IMR-90 (cell line): ENCODE measurements at regions not wholly inside any gene's neighbourhood (a gene's known extent, or its start where the extent isn't known, plus 50 kb on each side); places are given as distances from the start of the nearest gene placed in this dataset.

Experiments used
- ATAC-seq: fragments of 200-7000 bp; cut with Tn5 transposase; 2 replicates; pipeline ENCODE4 v1.9.1; 2020; ENCODE audit warnings: low read depth, mild to moderate bottlenecking, moderate library complexity
- BruUV-seq: library from RNA; stranded (reverse); fragments of 400-500 nt; replicated peaks from 2 replicates; lab custom pipeline; 2021; lab: Mats Ljungman, UMichigan
- CTCF ChIA-PET: fragments of 300-600 bp; formaldehyde crosslinking; extraction: SDS; loops from one replicate; lab custom pipeline; 2021; ENCODE audit warnings: antibody characterized with exemption; lab: Yijun Ruan, JAX
- POLR2A ChIA-PET: fragments of 300-600 bp; sonication (Branson Sonifier 250); formaldehyde crosslinking; loops from one replicate; lab custom pipeline; 2022; ENCODE audit warnings: antibody characterized with exemption; ENCODE audit not compliant: unreplicated experiment; lab: Charles Lee
- DNase-seq: peaks from one replicate; pipeline ENCODE4 v3.0.0; 2013
- H2AFZ ChIP-seq: replicated peaks from 2 replicates; pipeline ENCODE3; 2013; ENCODE audit warnings: low read length, mild to moderate bottlenecking; ENCODE audit not compliant: poor library complexity
- H2AK5ac ChIP-seq: 2 replicates; pipeline ENCODE4 v1.6.1; 2013; ENCODE audit warnings: low read depth, low read length, inconsistent platforms
- H2AK9ac ChIP-seq: replicated peaks from 2 replicates; pipeline ENCODE3; 2013; ENCODE audit warnings: mild to moderate bottlenecking, low read depth, low read length, moderate library complexity; ENCODE audit not compliant: poor library complexity
- H2BK120ac ChIP-seq: 2 replicates; pipeline ENCODE4 v1.6.1; 2013; ENCODE audit warnings: low read depth, low read length, inconsistent platforms
- H2BK15ac ChIP-seq: 3 replicates; pipeline ENCODE4 v1.6.1; 2013; ENCODE audit warnings: low read depth, low read length, inconsistent platforms
- H2BK20ac ChIP-seq: 2 replicates; pipeline ENCODE4 v1.6.1; 2013; ENCODE audit warnings: low read depth, mild to moderate bottlenecking, inconsistent platforms, low read length, moderate library complexity
- H2BK5ac ChIP-seq: 2 replicates; pipeline ENCODE4 v1.6.1; 2013; ENCODE audit warnings: mild to moderate bottlenecking, low read depth, low read length, inconsistent platforms; ENCODE audit not compliant: poor library complexity, severe bottlenecking
- H3K14ac ChIP-seq: replicated peaks from 2 replicates; pipeline ENCODE4 v1.6.1; 2013; ENCODE audit warnings: low read depth, low read length, inconsistent platforms
- H3K18ac ChIP-seq: 2 replicates; pipeline ENCODE4 v1.6.1; 2013; ENCODE audit warnings: low read depth, low read length, control low read depth
- H3K23ac ChIP-seq: 2 replicates; pipeline ENCODE4 v1.6.1; 2013; ENCODE audit warnings: low read depth, low read length, inconsistent platforms
- H3K27ac ChIP-seq: 2 replicates; pipeline ENCODE4 v1.5.1; 2013; ENCODE audit warnings: mild to moderate bottlenecking, control low read depth, low read length; ENCODE audit not compliant: insufficient read depth
- H3K27me3 ChIP-seq: 2 replicates; pipeline ENCODE4 v1.6.1; 2013; ENCODE audit warnings: low read length; ENCODE audit not compliant: control insufficient read depth, insufficient read depth
- H3K36me3 ChIP-seq: 2 replicates; pipeline ENCODE4 v1.6.1; 2013; ENCODE audit warnings: low read length, mixed read lengths; ENCODE audit not compliant: control insufficient read depth, insufficient read depth
- H3K4ac ChIP-seq: 2 replicates; pipeline ENCODE4 v1.6.1; 2013; ENCODE audit warnings: low read depth, low read length, inconsistent platforms
- H3K4me1 ChIP-seq: 2 replicates; pipeline ENCODE4 v1.6.1; 2013; ENCODE audit warnings: low read length, mixed read lengths; ENCODE audit not compliant: control insufficient read depth, insufficient read depth
- H3K4me2 ChIP-seq: 2 replicates; pipeline ENCODE4 v1.6.1; 2013; ENCODE audit warnings: low read depth, mild to moderate bottlenecking, control low read depth, low read length, moderate library complexity
- H3K4me3 ChIP-seq: 2 replicates; pipeline ENCODE4 v1.5.1; 2013; ENCODE audit warnings: low read depth, mild to moderate bottlenecking, control low read depth, low read length, moderate library complexity; ENCODE audit not compliant: insufficient read depth
- H3K56ac ChIP-seq: 2 replicates; pipeline ENCODE4 v1.6.1; 2013; ENCODE audit warnings: low read length, inconsistent platforms; ENCODE audit not compliant: insufficient read depth; ENCODE audit errors: extremely low read depth
- H3K79me1 ChIP-seq, 2 experiments: 2 replicates each; pipeline ENCODE4 v1.6.1; 2013; ENCODE audit warnings: low read length in 2 of 2, inconsistent platforms in 1 of 2, low read depth in 1 of 2
- H3K9ac ChIP-seq: 2 replicates; pipeline ENCODE4 v1.6.1; 2013; ENCODE audit warnings: low read depth, low read length, control low read depth
- H3K9me1 ChIP-seq: 2 replicates; pipeline ENCODE4 v1.6.1; 2013; ENCODE audit warnings: low read length, inconsistent platforms; ENCODE audit not compliant: insufficient read depth
- H3K9me3 ChIP-seq: 2 replicates; pipeline ENCODE4 v1.6.1; 2013; ENCODE audit warnings: low read length; ENCODE audit not compliant: control insufficient read depth, insufficient read depth
- H4K20me1 ChIP-seq: 2 replicates; pipeline ENCODE4 v1.6.1; 2013; ENCODE audit warnings: low read length, inconsistent platforms; ENCODE audit not compliant: insufficient read depth
- H4K5ac ChIP-seq: 2 replicates; pipeline ENCODE4 v1.6.1; 2013; ENCODE audit warnings: mild to moderate bottlenecking, low read depth, low read length, control low read depth
- H4K8ac ChIP-seq, 2 experiments: 2 replicates each; pipeline ENCODE4 v1.6.1; 2013; ENCODE audit warnings: low read depth in 2 of 2, low read length in 2 of 2, control low read depth in 1 of 2, inconsistent platforms in 1 of 2
- H4K91ac ChIP-seq: 2 replicates; pipeline ENCODE4 v1.6.1; 2013; ENCODE audit warnings: low read depth, low read length, inconsistent platforms; ENCODE audit not compliant: insufficient read depth
- BHLHE40 ChIP-seq: fragments of 150-350 bp; IDR thresholded peaks from 2 replicates; pipeline ENCODE4 v1.6.1; 2016; ENCODE audit warnings: mild to moderate bottlenecking, low read depth, low read length
- CEBPB ChIP-seq: IDR thresholded peaks from 2 replicates; pipeline ENCODE4 v1.6.1; 2012; ENCODE audit warnings: low read depth, low read length, improper control_type of control experiment
- CHD1 ChIP-seq: IDR thresholded peaks from 2 replicates; pipeline ENCODE4 v1.6.1; 2012; ENCODE audit warnings: low read depth, low read length, improper control_type of control experiment
- FOS ChIP-seq: fragments of 150-350 bp; IDR thresholded peaks from 2 replicates; pipeline ENCODE4 v1.6.1; 2016; ENCODE audit warnings: low read depth, low read length
- MAFK ChIP-seq: IDR thresholded peaks from 2 replicates; pipeline ENCODE4 v1.6.1; 2012; ENCODE audit warnings: low read depth, low read length, improper control_type of control experiment
- MAZ ChIP-seq: IDR thresholded peaks from 2 replicates; pipeline ENCODE4 v1.6.1; 2012; ENCODE audit warnings: low read depth, mild to moderate bottlenecking, low read length, improper control_type of control experiment, moderate library complexity, borderline replicate concordance
- MXI1 ChIP-seq: IDR thresholded peaks from 2 replicates; pipeline ENCODE4 v1.6.1; 2012; ENCODE audit warnings: low read depth, mild to moderate bottlenecking, low read length, moderate library complexity, borderline replicate concordance
- NFE2L2 ChIP-seq: fragments of 150-350 bp; IDR thresholded peaks from 2 replicates; pipeline ENCODE4 v1.6.1; 2016; ENCODE audit warnings: low read depth, mild to moderate bottlenecking, low read length
- POLR2A ChIP-seq: IDR thresholded peaks from 2 replicates; pipeline ENCODE4 v1.6.1; 2012; ENCODE audit warnings: mild to moderate bottlenecking, low read depth, low read length
- RAD21 ChIP-seq: IDR thresholded peaks from 2 replicates; pipeline ENCODE4 v1.6.1; 2012; ENCODE audit warnings: low read length, improper control_type of control experiment
- RCOR1 ChIP-seq: IDR thresholded peaks from 2 replicates; pipeline ENCODE4 v1.6.1; 2012; ENCODE audit warnings: mild to moderate bottlenecking, low read length, improper control_type of control experiment; ENCODE audit not compliant: insufficient replicate concordance
- RFX5 ChIP-seq: IDR thresholded peaks from 2 replicates; pipeline ENCODE4 v1.8.0; 2012; ENCODE audit warnings: low read depth, mild to moderate bottlenecking, low read length, moderate library complexity
- SMC3 ChIP-seq: fragments of 150-350 bp; IDR thresholded peaks from 2 replicates; pipeline ENCODE4 v1.6.1; 2016; ENCODE audit warnings: low read depth, mild to moderate bottlenecking, antibody characterized with exemption, low read length, moderate library complexity
- WGBS, 2 experiments: methylation state at CpG; one replicate each; pipeline versions ENCODE4 v1.1.5 to v1.1.7; 2013; ENCODE audit warnings: missing lambda C conversion rate in 2 of 2; ENCODE audit not compliant: insufficient read length in 1 of 2; ENCODE audit errors: extremely low coverage in 2 of 2; 5-methylcytosine and 5-hydroxymethylcytosine counted together
- dilution Hi-C: fragments of 300-500 bp; cut with HindIII; formaldehyde crosslinking; loops from one replicate; pipeline ENCODE4 v1.14.3; 2018; ENCODE audit warnings: low sequenced_read_pairs; ENCODE audit not compliant: unreplicated experiment
- in situ Hi-C: fragments of 300-500 bp; cut with MboI; formaldehyde crosslinking; loops from 3 replicates; pipeline ENCODE4 v1.14.3; 2019; ENCODE audit warnings: low sequenced_read_pairs, inconsistent platforms, mixed read lengths
- intact Hi-C: fragments of 100-400 bp; cut with micrococcal nuclease; formaldehyde crosslinking; loops from 2 replicates; pipeline ENCODE4 v1.10.0; 2022
- TF ChIP-seq, protein P1 (sequence below): conservative IDR thresholded peaks from 2 replicates; pipeline ENCODE4 v1.5.1; 2012; ENCODE audit warnings: mild to moderate bottlenecking, low read depth, low read length, improper control_type of control experiment
- TF ChIP-seq, protein P2 (sequence below): fragments of 150-350 bp; IDR thresholded peaks from 2 replicates; pipeline ENCODE4 v1.6.1; 2017; ENCODE audit warnings: mild to moderate bottlenecking, antibody characterized with exemption, low read length, low read depth
- TF ChIP-seq, protein P3 (sequence below): fragments of 150-350 bp; IDR thresholded peaks from 2 replicates; pipeline ENCODE4 v1.6.1; 2016; ENCODE audit warnings: low read depth, mild to moderate bottlenecking, low read length, moderate library complexity, borderline replicate concordance

DNA sequence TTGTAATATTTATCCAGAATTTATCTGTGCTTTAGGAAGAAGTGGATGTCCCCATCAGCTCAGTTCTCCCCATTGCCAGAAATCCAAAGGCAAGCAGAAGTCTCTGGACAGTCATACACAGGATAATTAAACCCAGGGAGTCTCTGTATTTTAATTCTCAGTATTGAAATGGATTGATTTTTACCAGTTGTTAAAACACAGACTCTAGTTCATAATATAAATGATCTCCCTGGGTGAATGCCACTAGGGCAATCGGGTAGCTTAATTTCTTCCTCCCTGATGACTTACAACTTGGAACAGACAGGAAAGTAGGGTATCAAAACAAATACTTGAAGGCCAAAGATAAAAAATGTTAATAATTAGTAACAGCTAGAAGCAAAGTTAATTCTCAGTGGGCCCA is 66.5 kb upstream of the DAP start:
- no peak for TF ChIP-seq CHD1
- no peak for TF ChIP-seq POLR2A
- no peak for TF ChIP-seq NFE2L2
- TF ChIP-seq, protein P1, sequence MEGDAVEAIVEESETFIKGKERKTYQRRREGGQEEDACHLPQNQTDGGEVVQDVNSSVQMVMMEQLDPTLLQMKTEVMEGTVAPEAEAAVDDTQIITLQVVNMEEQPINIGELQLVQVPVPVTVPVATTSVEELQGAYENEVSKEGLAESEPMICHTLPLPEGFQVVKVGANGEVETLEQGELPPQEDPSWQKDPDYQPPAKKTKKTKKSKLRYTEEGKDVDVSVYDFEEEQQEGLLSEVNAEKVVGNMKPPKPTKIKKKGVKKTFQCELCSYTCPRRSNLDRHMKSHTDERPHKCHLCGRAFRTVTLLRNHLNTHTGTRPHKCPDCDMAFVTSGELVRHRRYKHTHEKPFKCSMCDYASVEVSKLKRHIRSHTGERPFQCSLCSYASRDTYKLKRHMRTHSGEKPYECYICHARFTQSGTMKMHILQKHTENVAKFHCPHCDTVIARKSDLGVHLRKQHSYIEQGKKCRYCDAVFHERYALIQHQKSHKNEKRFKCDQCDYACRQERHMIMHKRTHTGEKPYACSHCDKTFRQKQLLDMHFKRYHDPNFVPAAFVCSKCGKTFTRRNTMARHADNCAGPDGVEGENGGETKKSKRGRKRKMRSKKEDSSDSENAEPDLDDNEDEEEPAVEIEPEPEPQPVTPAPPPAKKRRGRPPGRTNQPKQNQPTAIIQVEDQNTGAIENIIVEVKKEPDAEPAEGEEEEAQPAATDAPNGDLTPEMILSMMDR = no peak
- no peak for TF ChIP-seq RCOR1
- TF ChIP-seq MAFK = no peak
- TF ChIP-seq SMC3 = no peak
- TF ChIP-seq BHLHE40 = no peak
- TF ChIP-seq FOS = no peak
- no peak for TF ChIP-seq RAD21
- TF ChIP-seq, protein P2, sequence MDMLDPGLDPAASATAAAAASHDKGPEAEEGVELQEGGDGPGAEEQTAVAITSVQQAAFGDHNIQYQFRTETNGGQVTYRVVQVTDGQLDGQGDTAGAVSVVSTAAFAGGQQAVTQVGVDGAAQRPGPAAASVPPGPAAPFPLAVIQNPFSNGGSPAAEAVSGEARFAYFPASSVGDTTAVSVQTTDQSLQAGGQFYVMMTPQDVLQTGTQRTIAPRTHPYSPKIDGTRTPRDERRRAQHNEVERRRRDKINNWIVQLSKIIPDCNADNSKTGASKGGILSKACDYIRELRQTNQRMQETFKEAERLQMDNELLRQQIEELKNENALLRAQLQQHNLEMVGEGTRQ = no peak
- TF ChIP-seq MAZ = no peak
- no peak for TF ChIP-seq CEBPB
- no peak for TF ChIP-seq MXI1
- TF ChIP-seq RFX5 = no peak
- TF ChIP-seq, protein P3, sequence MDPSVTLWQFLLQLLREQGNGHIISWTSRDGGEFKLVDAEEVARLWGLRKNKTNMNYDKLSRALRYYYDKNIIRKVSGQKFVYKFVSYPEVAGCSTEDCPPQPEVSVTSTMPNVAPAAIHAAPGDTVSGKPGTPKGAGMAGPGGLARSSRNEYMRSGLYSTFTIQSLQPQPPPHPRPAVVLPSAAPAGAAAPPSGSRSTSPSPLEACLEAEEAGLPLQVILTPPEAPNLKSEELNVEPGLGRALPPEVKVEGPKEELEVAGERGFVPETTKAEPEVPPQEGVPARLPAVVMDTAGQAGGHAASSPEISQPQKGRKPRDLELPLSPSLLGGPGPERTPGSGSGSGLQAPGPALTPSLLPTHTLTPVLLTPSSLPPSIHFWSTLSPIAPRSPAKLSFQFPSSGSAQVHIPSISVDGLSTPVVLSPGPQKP = no peak
- Histone ChIP-seq H3K9me1 (peaks cover 14% of the 10 kb centered on the region), H2AK9ac (no peak overlapping the region), H3K27me3 (no peaks in the 10 kb centered on the region), H3K18ac (peak overlapping the region; percentile 62; the same call in 1 of the 2 replicates), H4K20me1 (no peaks in the 10 kb centered on the region), H2BK5ac (peak overlapping the region; percentile 53), H2BK120ac (peak overlapping the region; percentile 54), H2BK20ac (peak overlapping the region; percentile 75), H3K14ac (no peak overlapping the region), H3K27ac (no peak overlapping the region), H3K79me1 (peaks cover 0 to 5% of the 10 kb centered on the region in 2 experiments; a peak in 1 of 4 replicates), H4K8ac (peak overlapping the region in 1 of 2 experiments; percentile 30; a peak in 2 of 4 replicates), H3K9ac (no peak overlapping the region), H3K23ac (no peak overlapping the region; the same call in 1 of the 2 replicates), H2AK5ac (no peak overlapping the region), H4K5ac (no peak overlapping the region), H2AFZ (no peak overlapping the region), H3K36me3 (no peaks in the 10 kb centered on the region), H3K4me2 (no peak overlapping the region), H4K91ac (0 out of 2 replicates have a peak overlapping the region, but pooled peaks have one; percentile 73), H3K9me3 (no peaks in the 10 kb centered on the region), H2BK15ac (peak overlapping the region; percentile 45; the same call in 2 of the 3 replicates), H3K56ac (no peak overlapping the region), H3K4me1 (peaks cover 20% of the 10 kb centered on the region), H3K4me3 (no peak overlapping the region), H3K4ac (no peak overlapping the region; the same call in 1 of the 2 replicates)
- POLR2A ChIA-PET = interaction anchor here (0.7 kb wide), 1 partner anchor 67 kb away, joined by 3 read pairs; the partner anchor contains the start of gene DAP
- dilution Hi-C loops = no loop called here
- intact Hi-C loops = no loop called here
- ATAC-seq (no peak), DNase-seq (no peak)
- BruUV-seq = no TSS peak
- CTCF ChIA-PET = interaction anchor here (0.5 to 1.3 kb wide), 3 partner anchors 12 to 484 kb away, joined by 3 read pairs; no protein-coding TSS in a partner anchor
- no CpG with 5 or more reads among the region's 1 CpG for WGBS, 2 experiments
- in situ Hi-C loops = no loop called here
